ENCODE measurements at regions not wholly inside any gene's neighbourhood (a gene's known extent, or its start where the extent isn't known, plus 50 kb on each side); places are given as distances from the start of the nearest gene placed in this dataset.

GRCh38 chr2:61715506-61715905, 138.4 kb downstream of the FAM161A start:
- TF ChIP-seq L3MBTL2 (conservative IDR thresholded peaks at IDR 0.05) (no peak), ELF4 (IDR thresholded peaks at IDR 0.05) (no peak), FOXM1 (IDR thresholded peaks at IDR 0.05; ENCODE audit: borderline replicate concordance) (no peak), SUZ12 (IDR thresholded peaks at IDR 0.05) (no peak), TARDBP (IDR thresholded peaks at IDR 0.05) (no peak), SP1 (IDR thresholded peaks at IDR 0.05) (no peak), BHLHE40 (IDR thresholded peaks at IDR 0.05; ENCODE audit: borderline replicate concordance) (no peak), ZNF384 (IDR thresholded peaks at IDR 0.05) (no peak), FOXA1 (IDR thresholded peaks at IDR 0.05) (no peak), CTBP1 (IDR thresholded peaks at IDR 0.05; ENCODE audit: borderline replicate concordance) (no peak), HDGF (IDR thresholded peaks at IDR 0.05; ENCODE audit: borderline replicate concordance) (no peak), PKNOX1 (IDR thresholded peaks at IDR 0.05) (no peak), ARNT (IDR thresholded peaks at IDR 0.05) (no peak), LEF1 (IDR thresholded peaks at IDR 0.05; ENCODE audit: borderline replicate concordance) (no peak), FOXK2 (IDR thresholded peaks at IDR 0.05) (no peak), NFRKB (IDR thresholded peaks at IDR 0.05) (no peak)
- POLR2A ChIA-PET, result no interaction called here
- no peak for DNase-seq (ENCODE audit: extremely low spot score)
- CTCF ChIA-PET, result no interaction called here

GRCh38 chr2:61714210-61714609, 139.7 kb downstream of the FAM161A start:
- CTCF ChIA-PET, result no interaction called here
- TF ChIP-seq TARDBP (IDR thresholded peaks at IDR 0.05), result no peak
- no peak for DNase-seq (ENCODE audit: extremely low spot score)
- POLR2A ChIA-PET, result interaction anchor here (1.7 kb wide), 1 partner anchor 49 kb away, joined by 5 read pairs; no protein-coding TSS in a partner anchor

- POLR2A ChIA-PET, result interaction anchor here (1.7 kb wide), 1 partner anchor 50 kb away, joined by 5 read pairs; no protein-coding TSS in a partner anchor
- CTCF ChIA-PET, result no interaction called here
- TF ChIP-seq SUZ12 (IDR thresholded peaks at IDR 0.05) (no peak), LEF1 (IDR thresholded peaks at IDR 0.05; ENCODE audit: borderline replicate concordance) (no peak), BHLHE40 (IDR thresholded peaks at IDR 0.05; ENCODE audit: borderline replicate concordance) (no peak), FOXK2 (IDR thresholded peaks at IDR 0.05) (no peak), FOXA1 (IDR thresholded peaks at IDR 0.05) (no peak), NFRKB (IDR thresholded peaks at IDR 0.05) (no peak), CTBP1 (IDR thresholded peaks at IDR 0.05; ENCODE audit: borderline replicate concordance) (no peak), FOXM1 (IDR thresholded peaks at IDR 0.05; ENCODE audit: borderline replicate concordance) (no peak), PKNOX1 (IDR thresholded peaks at IDR 0.05) (no peak), L3MBTL2 (conservative IDR thresholded peaks at IDR 0.05) (no peak), SP1 (IDR thresholded peaks at IDR 0.05) (no peak), TARDBP (IDR thresholded peaks at IDR 0.05) (no peak), ARNT (IDR thresholded peaks at IDR 0.05) (no peak), ELF4 (IDR thresholded peaks at IDR 0.05) (no peak), ZNF384 (IDR thresholded peaks at IDR 0.05) (no peak), HDGF (IDR thresholded peaks at IDR 0.05; ENCODE audit: borderline replicate concordance) (no peak)
- no peak for DNase-seq (ENCODE audit: extremely low spot score)
These were observed 140.4 kb downstream of the FAM161A start for GRCh38 chr2:61713457-61713856.

- POLR2A ChIA-PET, result no interaction called here
- no peak for DNase-seq (ENCODE audit: extremely low spot score)
- CTCF ChIA-PET, result interaction anchor here (0.7 kb wide), 1 partner anchor 45 kb away, joined by 3 read pairs; no protein-coding TSS in a partner anchor
- no peak for TF ChIP-seq HDGF (IDR thresholded peaks at IDR 0.05; ENCODE audit: borderline replicate concordance)
- TF ChIP-seq TARDBP (IDR thresholded peaks at IDR 0.05), result no peak
- TF ChIP-seq PKNOX1 (IDR thresholded peaks at IDR 0.05), result no peak
- TF ChIP-seq NFRKB (IDR thresholded peaks at IDR 0.05), result no peak
- TF ChIP-seq FOXA1 (IDR thresholded peaks at IDR 0.05), result no peak
- no peak for TF ChIP-seq ZNF384 (IDR thresholded peaks at IDR 0.05)
- TF ChIP-seq SP1 (IDR thresholded peaks at IDR 0.05), result no peak
- no peak for TF ChIP-seq BHLHE40 (IDR thresholded peaks at IDR 0.05; ENCODE audit: borderline replicate concordance)
- TF ChIP-seq SUZ12 (IDR thresholded peaks at IDR 0.05), result no peak
- TF ChIP-seq CTBP1 (IDR thresholded peaks at IDR 0.05; ENCODE audit: borderline replicate concordance), result no peak
- no peak for TF ChIP-seq FOXK2 (IDR thresholded peaks at IDR 0.05)
- no peak for TF ChIP-seq FOXM1 (IDR thresholded peaks at IDR 0.05; ENCODE audit: borderline replicate concordance)
- no peak for TF ChIP-seq ARNT (IDR thresholded peaks at IDR 0.05)
- TF ChIP-seq ELF4 (IDR thresholded peaks at IDR 0.05), result no peak
- TF ChIP-seq L3MBTL2 (conservative IDR thresholded peaks at IDR 0.05), result no peak
- no peak for TF ChIP-seq LEF1 (IDR thresholded peaks at IDR 0.05; ENCODE audit: borderline replicate concordance)
These were observed 141.8 kb downstream of the FAM161A start for GRCh38 chr2:61712060-61712459.

GRCh38 chr2:61710711-61711110, 143.1 kb downstream of the FAM161A start:
- ChIA-PET CTCF (no interaction called here), POLR2A (no interaction called here)
- no peak for TF ChIP-seq ARNT (IDR thresholded peaks at IDR 0.05)
- no peak for DNase-seq (ENCODE audit: extremely low spot score)

GRCh38 chr2:61707984-61708852, 145.6 kb downstream of the FAM161A start:
- DNase-seq (ENCODE audit: extremely low spot score), result no peak
- ChIA-PET CTCF (no interaction called here), POLR2A (no interaction called here)
- TF ChIP-seq ZNF384 (IDR thresholded peaks at IDR 0.05) (no peak), PKNOX1 (IDR thresholded peaks at IDR 0.05) (0 out of 2 replicates have a peak, but pooled peaks have one; percentile 51)
